Skin of body (tissue), 1 donor: ENCODE measurements at regions not wholly inside any gene's neighbourhood (a gene's known extent, or its start where the extent isn't known, plus 50 kb on each side); places are given as distances from the start of the nearest gene placed in this dataset.
"Not testable (repeated sequence)": the region's sequence is repeated elsewhere in the genome, so short reads cannot be mapped to it uniquely, and the experiment has no call there.

Experiments used
- DNase-seq: peaks from one replicate; lab custom pipeline; 2025; lab: John Stamatoyannopoulos, UW

DNA sequence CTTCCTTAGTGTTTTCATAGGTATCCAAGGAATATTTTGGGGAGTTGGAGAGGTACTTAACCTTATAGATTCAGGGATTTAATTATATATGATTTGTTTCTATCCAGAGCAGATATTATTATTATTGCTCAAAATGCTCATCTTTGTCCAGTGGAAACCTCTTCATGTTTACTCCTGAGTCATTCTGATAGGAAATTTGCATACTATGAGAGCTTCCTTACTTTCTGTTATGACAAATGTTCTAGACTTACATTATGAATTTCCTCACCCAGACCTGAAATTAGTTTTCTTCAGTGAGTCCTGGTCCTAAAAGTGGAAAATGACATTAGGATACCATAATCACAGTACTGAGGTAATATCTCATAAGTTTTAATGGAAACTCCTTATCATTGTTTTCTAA lies 57.5 kb upstream of the PLPPR5 start:
- DNase-seq = no peak

DNA sequence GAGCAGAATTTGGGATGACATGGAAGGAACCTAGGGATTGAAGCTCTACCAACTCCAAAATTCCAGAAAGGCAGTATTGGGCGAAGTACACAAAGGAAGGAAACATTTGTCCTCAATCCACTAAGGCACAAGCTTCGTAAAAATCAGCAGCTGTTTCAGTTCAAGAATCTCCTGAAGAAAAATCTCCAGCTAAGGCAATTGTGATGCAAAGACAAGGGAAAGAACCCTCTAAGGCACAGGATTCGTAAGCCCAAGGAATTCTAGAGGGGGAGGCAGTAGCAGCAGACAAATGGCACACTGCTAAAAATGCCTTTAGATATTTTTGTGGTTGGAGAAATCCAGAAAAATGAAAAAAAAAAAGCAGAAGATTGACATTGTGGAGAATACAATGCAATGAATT lies 64.5 kb upstream of the PLPPR5 start:
- no peak for DNase-seq

DNA sequence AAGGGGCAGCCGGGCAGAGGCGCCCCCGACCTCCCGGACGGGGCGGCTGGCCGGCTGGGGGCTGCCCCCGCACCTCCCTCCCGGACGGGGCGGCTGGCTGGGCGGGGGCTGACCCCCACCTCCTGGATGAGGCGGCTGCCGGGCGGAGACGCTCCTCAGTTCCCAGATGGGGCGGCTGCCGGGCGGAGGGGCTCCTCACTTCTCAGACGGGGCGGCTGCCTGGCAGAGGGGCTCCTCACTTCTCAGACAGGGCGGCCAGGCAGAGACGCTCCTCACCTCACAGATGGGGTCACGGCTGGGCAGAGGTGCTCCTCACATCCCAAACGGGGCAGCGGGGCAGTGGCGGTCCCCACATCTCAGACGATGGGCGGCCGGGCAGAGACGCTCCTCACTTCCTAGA lies 73.9 kb upstream of the PLPPR5 start:
- not testable (repeated sequence) for DNase-seq

DNA sequence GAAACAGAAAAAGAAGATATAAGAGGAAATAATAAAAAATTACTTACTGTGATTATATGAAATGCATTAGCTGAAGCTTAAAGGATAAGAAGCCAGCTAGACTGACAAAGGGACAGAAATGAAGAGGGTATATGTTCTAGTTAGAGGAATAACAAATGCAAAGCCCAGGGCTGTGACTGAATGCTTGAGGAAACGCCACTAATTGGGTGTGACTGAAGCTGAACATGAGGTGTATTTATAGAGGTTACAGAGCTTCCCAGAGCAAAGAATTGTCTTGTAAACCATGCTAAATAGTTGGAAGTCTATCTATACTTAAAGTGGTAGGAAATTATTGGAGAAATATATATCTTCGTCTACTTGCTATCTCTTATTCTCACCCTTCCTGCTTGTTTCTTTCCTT lies 77.7 kb upstream of the PLPPR5 start:
- no peak for DNase-seq

DNA sequence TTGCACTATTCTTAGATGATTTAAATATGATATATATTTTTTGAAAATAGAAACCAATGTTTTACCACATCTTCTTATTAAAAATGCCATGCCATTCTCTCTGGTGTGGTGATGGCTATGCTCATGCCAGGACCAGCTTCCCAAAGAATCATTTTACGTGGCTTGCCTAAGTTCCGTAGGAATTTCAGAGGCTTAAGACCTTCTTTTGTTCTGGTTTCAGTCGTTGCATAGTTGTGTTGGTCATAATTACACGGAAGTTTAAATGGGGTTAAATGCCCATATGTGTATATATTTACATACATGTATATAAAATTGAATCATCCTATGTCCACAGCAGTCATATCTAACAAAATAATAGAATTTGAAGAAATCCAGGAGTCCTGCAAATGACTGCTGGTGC lies 78.7 kb upstream of the PLPPR5 start:
- no peak for DNase-seq

DNA sequence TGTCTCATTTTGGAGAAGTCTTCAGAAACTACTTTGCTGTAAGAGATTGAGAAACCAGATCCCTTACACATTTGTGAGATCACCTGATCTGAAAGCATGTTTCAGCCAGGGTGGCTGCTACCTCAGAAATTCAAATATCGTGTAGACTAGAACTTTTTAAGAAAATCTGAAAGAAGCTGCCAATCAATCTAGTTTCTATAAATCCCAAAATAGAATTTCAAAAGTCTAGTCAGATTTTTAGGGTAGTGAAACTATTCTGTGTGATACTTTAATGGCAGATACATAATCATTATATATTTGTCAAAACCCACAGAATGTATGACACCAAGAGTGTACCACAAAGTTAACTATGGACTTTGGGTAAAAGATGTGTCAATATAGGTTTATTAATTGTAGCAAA lies 79.9 kb upstream of the PLPPR5 start:
- DNase-seq = no peak

DNA sequence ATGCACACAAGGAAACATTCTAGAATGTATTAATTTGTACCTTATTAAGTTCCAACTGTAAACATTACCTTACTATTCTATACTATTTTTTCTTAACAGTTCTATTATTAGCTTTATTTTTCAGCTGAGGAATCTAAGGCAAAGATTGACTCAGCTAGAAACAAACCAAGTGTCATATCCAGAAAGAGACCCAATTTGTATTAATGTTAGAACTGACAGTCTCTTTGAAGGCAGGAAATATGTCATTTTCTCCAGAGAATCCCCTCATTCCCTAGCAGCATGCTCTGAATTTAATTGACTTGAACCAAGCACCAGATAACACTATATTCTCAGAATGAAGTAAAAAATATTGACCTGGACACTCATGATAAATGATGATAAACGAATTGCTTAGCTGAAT lies 81.4 kb upstream of the PLPPR5 start:
- no peak for DNase-seq

DNA sequence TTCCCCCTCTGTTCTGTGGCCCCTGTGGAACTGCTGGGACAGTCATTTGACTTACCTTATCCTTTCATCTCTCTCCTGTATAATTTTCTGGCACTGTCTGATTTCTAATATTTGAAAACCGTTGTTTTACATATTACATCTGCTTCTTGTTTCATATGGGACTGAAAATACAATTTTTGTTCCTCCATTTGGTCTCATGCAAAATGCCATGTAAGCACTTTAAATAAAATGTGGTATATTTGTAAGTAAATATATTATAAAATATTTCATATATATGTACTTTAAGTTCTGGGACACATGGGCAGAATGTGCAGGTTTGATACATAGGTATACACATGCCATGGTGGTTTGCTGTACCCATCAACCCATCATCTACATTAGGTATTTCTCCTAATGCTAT lies 93.9 kb upstream of the PLPPR5 start:
- DNase-seq = no peak

DNA sequence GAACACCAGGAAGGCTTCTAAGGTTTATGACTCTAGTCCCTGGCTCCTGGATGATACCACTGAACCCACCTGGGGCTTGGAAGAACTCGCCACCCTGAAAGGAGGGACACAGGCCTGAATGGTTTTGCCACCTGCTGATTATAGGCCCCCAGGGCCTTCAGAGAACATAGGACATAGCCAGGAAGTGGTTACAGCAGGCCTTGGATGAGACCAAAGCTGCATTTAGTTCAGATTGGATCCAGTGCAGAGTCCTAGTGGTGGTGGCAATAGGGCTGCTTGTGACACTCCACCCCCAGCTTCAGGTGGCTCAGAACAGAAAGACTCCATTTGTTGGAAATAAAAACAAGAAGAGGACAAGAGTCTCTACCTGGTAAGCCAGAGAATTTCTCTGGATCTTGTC lies 101.6 kb upstream of the PLPPR5 start:
- no peak for DNase-seq

DNA sequence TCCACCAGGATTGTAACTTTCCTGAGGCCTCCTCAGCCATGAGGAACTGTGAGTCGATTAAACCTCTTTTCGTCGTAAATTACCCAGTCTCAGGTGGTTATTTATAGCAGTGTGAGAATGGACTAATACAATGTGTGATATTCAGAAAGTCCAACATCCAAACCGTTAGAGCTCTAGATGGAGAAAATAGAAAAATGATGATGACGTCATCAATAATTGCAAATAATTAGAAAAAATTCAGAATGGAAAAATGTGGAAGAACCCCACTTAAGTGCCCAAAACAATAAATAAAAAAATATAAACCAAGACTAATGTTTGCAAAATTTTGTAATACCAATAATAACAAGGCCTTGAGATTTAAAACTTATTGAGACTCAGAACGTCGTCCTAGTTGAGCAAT lies 103.0 kb upstream of the PLPPR5 start:
- DNase-seq = no peak

DNA sequence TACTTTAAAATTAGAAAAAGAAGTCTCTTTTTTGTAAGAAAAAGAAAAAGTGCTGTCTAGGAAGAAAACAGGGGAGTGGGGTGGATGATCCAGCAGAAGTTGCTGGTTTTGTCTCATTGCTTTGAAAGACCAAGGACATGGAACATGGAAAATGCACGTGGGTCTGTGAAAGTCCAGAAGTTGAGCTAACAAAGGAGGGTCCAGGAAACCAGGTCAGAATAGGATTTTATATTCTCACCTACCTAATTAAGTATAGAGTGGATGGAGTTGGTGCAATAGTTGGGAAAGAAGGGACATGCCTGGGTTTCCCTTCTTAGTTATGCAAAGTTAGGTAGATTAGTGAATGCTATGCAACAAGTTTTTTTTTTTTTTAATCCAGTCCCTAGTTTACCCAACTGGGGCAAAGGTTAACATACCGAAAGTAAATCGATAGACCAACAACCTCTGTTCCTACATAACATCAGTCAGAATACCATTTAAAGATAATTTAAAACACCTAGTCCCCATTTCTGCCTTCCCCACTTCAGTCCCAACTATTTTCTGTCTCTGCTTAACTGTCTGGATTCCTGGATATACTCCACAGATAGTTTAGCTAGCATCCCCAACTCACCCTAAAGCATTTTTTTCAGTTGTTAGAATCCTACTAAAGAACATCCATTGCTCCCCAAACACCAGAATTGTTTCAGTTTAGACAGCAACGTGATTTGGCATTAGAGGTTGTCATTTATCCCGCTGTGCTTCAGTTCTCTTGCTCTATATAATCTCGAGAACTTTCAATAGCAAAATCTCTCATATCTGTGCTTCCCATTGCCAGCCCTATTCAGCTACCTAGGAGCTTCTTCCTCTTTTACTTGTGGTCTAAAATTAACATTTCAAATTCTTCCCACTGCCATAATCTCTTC lies 105.7 kb upstream of the PLPPR5 start:
- DNase-seq = no peak

DNA sequence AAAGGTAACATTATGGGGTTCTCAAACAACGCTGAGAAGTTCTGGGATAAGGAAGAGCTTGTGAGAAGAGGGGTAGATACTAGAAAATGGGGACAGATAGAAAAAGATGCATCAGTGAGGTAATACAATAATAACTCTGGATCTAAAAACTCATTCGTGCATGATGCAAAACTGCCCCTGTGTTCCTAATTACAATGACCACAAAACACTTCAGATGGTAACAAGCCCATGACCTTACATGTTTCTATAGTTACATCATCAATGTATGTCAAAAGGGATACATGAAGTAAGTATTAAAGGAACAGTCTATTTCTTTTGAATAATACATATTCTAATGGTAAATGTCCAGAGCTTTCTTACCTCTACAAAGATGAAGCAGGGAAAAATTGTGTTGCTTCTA lies 110.6 kb upstream of the PLPPR5 start:
- no peak for DNase-seq

DNA sequence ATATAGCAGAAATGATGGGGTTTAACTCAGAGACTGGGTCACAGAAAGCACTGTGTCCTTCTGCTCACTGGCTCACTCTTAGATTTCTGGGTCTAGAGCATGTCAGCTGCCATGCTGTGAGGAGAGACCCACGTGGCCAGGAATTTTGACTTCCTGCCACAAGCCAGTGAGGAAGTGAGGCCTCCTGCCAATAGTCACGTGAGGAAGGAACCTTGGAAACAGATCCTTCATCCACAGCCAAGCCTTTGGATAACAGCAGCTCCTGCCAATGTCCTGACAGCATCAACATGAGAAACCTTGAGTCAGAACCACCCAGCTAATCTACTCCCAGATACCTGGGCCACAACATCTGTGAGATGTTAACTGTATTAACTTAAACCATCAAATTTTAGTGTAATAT lies 114.5 kb upstream of the PLPPR5 start:
- DNase-seq = no peak

DNA sequence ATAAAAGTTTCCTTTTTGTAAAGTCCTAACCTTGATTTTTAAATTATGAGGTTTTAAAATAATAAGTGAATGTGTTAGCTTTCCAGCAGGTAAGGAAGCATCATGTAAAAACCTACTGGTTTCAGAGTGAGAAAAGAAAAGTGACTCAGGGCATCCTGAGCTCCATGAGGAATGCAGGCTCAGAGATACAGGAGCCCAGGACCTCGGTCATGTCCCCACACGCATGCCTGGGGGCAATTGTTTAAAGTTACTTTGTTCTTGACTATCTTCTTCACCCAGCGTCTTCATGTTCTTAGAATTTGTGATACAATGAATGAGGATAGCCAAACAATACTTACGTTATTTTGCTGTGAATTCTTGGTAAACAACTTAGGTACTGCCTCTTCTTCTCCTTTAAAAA lies 117.4 kb upstream of the PLPPR5 start:
- no peak for DNase-seq

DNA sequence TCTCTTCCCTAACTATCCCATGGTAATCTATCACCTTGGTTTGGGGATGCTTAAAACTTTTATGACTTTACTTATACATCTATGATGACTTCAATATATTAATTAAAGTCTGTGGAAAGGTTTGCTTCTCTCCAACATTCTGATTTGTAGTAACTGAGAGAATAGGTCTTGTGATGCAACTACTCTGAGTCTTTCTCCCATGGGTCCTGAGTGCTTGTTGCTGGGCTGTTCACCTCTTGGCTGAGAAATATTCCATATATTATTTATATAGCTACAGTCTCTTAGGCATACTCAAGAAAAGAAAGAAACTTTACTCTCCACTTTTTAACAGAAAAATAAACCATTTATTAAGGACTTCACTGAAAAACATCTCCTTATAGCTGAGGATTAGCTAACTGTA lies 119.3 kb upstream of the PLPPR5 start:
- no peak for DNase-seq

DNA sequence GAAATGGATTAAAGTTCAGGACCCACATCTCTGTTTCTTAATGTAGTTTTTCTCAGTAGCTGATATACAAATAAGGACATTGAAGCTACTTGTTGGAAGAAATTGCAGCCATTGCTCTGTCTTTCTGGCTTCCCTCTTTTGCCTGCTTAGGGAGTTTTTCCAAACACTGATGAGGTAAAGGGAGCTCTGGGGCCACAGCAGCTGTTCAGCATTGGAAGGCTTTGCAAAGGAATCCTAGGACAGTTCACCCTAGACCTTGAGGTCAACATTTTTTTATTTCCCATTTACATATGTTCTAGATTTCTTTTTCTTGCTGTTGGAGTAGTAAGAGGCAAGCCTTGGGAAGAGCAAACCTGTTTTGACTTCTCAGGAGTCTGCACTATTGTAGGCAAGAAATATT lies 126.9 kb upstream of the PLPPR5 start:
- peak; percentile 3 for DNase-seq

DNA sequence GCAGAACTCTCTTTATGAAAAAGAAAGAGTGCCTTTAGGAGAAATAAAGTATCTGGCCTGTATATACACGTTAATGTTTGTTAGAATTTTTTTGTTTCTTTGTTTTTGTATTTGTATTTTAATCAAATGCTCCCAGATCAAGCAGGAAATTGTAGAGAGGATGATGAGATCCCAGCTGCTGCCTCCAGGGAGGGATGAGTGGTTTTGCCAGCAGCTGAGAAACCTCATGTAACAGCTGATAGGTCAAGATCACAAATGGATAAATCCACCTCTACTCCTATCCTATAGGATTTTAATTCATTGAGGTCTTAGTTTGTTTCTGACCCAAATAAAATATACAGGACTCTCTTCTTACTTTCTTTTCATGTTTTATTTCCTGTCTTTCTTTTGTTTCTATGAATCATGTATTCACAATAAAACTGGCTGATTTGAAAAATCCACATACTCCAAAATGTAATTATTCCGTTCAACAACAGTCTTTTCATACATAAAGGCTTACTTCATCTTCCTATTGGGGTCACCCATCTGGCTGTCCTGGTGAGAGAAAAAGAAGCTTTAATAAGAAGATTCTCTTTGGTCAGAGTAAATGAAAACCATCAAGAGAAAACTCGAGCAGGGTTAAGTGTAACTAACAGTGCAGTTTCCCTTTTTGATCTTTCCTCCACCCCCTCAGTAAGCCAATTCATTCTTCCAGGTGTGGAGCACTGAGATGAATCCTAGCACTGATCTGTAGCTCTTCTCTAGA lies 129.3 kb upstream of the PLPPR5 start:
- no peak for DNase-seq

DNA sequence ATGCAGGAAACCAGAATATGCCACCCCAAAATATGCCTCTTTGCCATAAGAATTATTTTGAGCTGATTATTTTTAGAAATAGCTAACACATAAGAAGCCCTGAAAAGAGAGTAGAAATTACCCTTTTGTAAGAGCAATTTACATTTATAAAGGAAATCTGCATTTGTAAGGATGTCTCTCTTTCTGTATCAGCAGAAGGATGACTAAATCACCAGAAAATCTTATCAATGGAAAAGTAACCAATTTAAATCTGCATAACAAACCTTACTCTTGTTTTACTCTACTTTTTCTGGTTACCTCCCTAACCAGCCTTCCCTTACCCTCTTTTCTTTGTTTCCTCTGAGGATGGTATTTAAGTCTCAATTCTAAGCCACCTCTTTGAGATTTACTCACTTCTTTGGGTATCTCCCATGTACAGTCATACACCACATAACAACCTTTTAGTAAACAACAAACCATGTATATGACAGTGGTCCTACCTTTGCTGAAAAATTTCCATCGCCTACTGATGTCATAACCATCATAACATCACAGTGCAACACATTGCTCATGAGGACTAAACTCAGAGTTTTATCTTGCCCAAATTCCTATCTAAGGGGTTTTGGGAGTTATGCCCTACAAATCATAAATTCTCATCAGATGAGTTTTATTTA lies 126.6 kb upstream of the PLPPR4 start:
- no peak for DNase-seq

DNA sequence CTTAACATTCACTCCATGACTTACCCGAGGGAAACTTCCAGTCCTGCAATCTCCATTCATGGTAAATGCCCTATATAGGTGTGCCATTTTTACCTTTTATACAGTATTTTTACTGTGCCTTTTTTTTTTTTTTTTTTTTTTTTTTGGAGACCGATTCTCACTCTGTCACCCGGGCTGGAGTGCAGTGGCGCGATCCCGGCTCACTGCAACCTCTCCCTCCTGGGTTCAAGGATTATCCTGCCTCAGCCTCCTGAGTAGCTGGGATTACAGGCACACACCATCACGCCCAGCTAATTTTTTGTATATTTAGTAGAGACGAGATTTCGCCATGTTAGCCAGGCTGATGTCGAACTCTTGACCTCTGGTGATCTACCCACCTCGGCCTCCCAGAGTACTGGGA lies 124.4 kb upstream of the PLPPR4 start:
- no peak for DNase-seq

DNA sequence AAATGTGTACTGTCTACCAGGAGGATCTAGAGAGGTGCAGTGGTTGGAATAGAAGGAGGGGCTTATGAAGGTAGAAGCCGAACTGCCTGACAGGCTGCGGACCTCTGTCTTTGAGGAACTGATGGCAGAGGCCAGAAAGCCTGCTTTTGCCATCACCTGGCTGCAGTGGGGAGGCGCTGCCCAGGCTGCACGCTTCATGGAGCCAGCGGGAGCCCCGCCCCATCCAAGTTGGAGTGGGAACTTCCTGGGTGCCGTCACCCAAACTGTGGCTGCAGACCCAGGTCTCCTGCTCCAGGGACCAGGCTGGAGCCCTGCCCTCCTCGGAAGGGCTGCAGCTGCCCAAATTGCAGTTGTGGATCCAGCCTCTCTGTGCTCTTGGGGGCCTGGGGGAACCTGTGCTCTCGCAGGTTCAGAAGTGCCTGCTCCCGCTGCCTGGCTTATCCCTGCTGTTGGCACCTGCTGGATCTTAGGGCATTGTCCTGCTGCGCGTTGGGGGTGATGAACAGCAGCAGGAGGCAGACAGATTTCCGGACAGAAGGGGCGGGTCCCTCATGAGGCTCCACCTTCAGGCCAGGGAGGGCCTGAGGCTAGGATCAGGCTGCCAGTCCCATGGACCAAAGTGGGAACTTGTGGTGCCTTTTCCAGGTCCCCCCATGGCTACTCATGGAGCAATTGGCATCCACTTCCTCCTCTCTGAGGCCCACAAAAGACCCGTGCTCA lies 118.0 kb upstream of the PLPPR4 start:
- no peak for DNase-seq

DNA sequence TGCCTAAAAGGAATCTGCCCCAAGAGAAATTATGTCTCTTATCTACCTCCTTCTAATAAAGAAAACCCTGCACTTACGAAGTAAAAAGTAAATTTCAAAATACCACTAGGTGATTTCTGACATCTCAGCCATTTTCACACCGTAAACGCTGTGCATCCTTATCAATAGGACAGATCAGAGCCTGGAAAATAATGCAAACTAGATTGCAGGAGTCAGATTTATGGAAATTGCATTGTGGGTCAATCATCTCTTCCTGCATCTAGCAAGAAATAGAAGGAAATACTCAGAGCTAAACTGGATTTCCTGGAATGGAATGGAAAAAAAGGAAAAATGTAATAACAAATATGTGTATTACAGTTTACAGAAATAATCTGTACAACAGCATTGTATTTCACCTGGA lies 114.3 kb upstream of the PLPPR4 start:
- no peak for DNase-seq

DNA sequence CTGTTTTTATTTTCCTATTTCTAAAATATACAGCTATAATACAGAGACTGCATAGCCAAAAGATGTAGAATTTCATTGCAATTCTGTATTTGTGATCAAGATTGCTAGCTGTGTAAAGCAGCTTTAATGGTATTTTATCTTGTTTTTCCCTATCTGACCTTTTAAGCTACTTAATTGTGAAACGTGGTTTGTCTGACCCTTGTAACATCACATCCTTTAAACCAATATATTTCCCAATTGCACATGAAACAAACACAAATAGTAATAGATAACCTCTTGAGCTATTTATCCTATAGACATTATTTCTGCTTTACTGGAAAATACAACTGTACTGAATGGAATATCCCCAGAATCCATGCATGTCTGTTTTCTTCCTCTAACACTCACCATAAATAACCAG lies 112.2 kb upstream of the PLPPR4 start:
- DNase-seq = no peak
